Spleen (tissue), 11 donors: ENCODE measurements at regions not wholly inside any gene's neighbourhood (a gene's known extent, or its start where the extent isn't known, plus 50 kb on each side); places are given as distances from the start of the nearest gene placed in this dataset.

Source experiments
- DNase-seq: peaks from one replicate; pipeline ENCODE4 v3.0.0-alpha.2; 2020
- H3K27ac ChIP-seq, 8 donors: fragments of 200-600 bp; sonication (generic) in 7 of 8; 1 replicate in 4 of 8; 2 replicates in 4 of 8; pipeline versions ENCODE4 v1.5.0 to v1.8.0; 2016 to 2021; ENCODE audit warnings: inconsistent platforms in 4 of 8, mild to moderate bottlenecking in 4 of 8, moderate library complexity in 1 of 8
- H3K27me3 ChIP-seq, 7 donors: fragments of 200-600 bp; sonication (generic) in 6 of 7; replicated peaks in 1 of 7; 1 replicate in 4 of 7; 2 replicates in 3 of 7; pipeline versions ENCODE4 v1.5.0 to v1.8.0; 2016 to 2021; ENCODE audit warnings: inconsistent platforms in 3 of 7, mild to moderate bottlenecking in 1 of 7
- H3K36me3 ChIP-seq, 6 donors: fragments of 200-600 bp; sonication (generic) in 5 of 6; 1 replicate in 4 of 6; 2 replicates in 2 of 6; pipeline versions ENCODE4 v1.5.0 to v1.8.0; 2016 to 2021; ENCODE audit warnings: inconsistent platforms in 2 of 6
- H3K4me1 ChIP-seq, 6 donors: fragments of 200-600 bp; sonication (generic) in 5 of 6; 1 replicate in 3 of 6; 2 replicates in 3 of 6; pipeline versions ENCODE4 v1.5.0 to v1.8.0; 2016 to 2021; ENCODE audit warnings: inconsistent platforms in 3 of 6
- H3K4me3 ChIP-seq, 8 donors: fragments of 200-600 bp; sonication (generic) in 7 of 8; 1 replicate in 4 of 8; 2 replicates in 4 of 8; pipeline versions ENCODE4 v1.5.0 to v1.8.0; 2016 to 2021; ENCODE audit warnings: inconsistent platforms in 4 of 8, mild to moderate bottlenecking in 4 of 8, moderate library complexity in 2 of 8
- H3K9me3 ChIP-seq, 8 donors: fragments of 200-600 bp; sonication (generic) in 7 of 8; 1 replicate in 4 of 8; 2 replicates in 4 of 8; pipeline versions ENCODE4 v1.5.0 to v1.8.0; 2016 to 2021; ENCODE audit warnings: inconsistent platforms in 4 of 8
- POLR2A ChIP-seq, 3 donors: fragments of 450-650 bp; IDR thresholded peaks; one replicate each; pipeline ENCODE4 v1.5.1; 2017; ENCODE audit warnings: antibody characterized with exemption in 3 of 3, mild to moderate bottlenecking in 1 of 3
- POLR2AphosphoS5 ChIP-seq, 3 donors: sonication (generic); formaldehyde crosslinking; IDR thresholded peaks; one replicate each; pipeline ENCODE4 v1.5.1; 2017; ENCODE audit warnings: antibody characterized with exemption in 3 of 3
- WGBS, 5 donors: extraction: QIAGEN DNeasy Blood & Tissue Kit in 3 of 5; methylation state at CpG; one replicate each; pipeline versions ENCODE4 v1.1.5 to v1.1.7; 2013 to 2018; 5-methylcytosine and 5-hydroxymethylcytosine counted together
- intact Hi-C: fragments of 100-400 bp; cut with DNase I; formaldehyde crosslinking; loops from one replicate; pipeline ENCODE4 v1.15.0; 2023; ENCODE audit warnings: low total_unique reads
- TF ChIP-seq, protein P1 (sequence below), 11 experiments: fragments of 200-600 bp in 7 of 11; fragments of 450-650 bp in 4 of 11; sonication (generic) in 4 of 11; IDR thresholded peaks in 8 of 11; conservative IDR thresholded peaks in 3 of 11; 1 replicate in 7 of 11; 2 replicates in 4 of 11; pipeline versions ENCODE4 v1.4.0 to v1.8.0; 2016 to 2021; ENCODE audit warnings: antibody characterized with exemption in 11 of 11, inconsistent platforms in 4 of 11, mild to moderate bottlenecking in 1 of 11
- donor health status: healthy with polysubstance abuse.
- donor health status: DM: no; HTN: no; CAD: no; lungs with moderate emphysema.
- donor health status: DM: no; HTN: no; CAD: no.
- donor health status: Bipolar disorder and iron deficiency.
- donor health status: healthy.
- donor health status: DM: no; HTN: no; CAD: no.
- donor health status: DM: yes; HTN: yes; CAD: no.

DNA sequence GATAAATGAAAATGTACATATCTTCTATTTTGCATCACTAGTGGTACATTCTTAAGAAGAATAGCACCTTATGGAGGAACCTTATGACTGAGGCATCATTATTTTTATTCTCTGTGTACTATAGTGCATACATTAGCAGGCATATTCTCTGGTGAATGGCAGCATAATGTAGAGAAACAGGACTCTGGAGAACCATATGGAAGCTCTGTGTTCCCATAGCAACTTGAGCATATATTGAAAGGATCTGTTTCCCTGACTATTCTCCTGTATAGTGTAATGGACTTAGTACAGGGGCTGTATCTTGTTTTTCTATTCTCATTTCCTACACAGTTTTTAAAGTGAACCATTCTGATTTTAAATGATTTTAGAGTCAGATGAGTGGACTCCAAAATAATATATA lies 128.4 kb upstream of the SMIM30 start:
- intact Hi-C loops, result no loop called here
- H3K27me3 ChIP-seq, result no peaks in the 10 kb centered on the region
- DNase-seq, result no peak
- H3K36me3 ChIP-seq, result no peaks in the 10 kb centered on the region
- H3K27ac ChIP-seq, result no peak overlapping the region
- peaks cover 0 to 10% (median 0%) of the 10 kb centered on the region in 8 donors for H3K9me3 ChIP-seq
- H3K4me1 ChIP-seq, result no peaks in the 10 kb centered on the region
- TF ChIP-seq, protein P1, sequence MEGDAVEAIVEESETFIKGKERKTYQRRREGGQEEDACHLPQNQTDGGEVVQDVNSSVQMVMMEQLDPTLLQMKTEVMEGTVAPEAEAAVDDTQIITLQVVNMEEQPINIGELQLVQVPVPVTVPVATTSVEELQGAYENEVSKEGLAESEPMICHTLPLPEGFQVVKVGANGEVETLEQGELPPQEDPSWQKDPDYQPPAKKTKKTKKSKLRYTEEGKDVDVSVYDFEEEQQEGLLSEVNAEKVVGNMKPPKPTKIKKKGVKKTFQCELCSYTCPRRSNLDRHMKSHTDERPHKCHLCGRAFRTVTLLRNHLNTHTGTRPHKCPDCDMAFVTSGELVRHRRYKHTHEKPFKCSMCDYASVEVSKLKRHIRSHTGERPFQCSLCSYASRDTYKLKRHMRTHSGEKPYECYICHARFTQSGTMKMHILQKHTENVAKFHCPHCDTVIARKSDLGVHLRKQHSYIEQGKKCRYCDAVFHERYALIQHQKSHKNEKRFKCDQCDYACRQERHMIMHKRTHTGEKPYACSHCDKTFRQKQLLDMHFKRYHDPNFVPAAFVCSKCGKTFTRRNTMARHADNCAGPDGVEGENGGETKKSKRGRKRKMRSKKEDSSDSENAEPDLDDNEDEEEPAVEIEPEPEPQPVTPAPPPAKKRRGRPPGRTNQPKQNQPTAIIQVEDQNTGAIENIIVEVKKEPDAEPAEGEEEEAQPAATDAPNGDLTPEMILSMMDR (IDR thresholded peaks at IDR 0.05 in 8 of 11, conservative IDR thresholded peaks at IDR 0.05 in 3 of 11), result no peak
- no peak for TF ChIP-seq POLR2AphosphoS5 (IDR thresholded peaks at IDR 0.05)
- TF ChIP-seq POLR2A (IDR thresholded peaks at IDR 0.05), result no peak
- H3K4me3 ChIP-seq, result no peak overlapping the region

DNA sequence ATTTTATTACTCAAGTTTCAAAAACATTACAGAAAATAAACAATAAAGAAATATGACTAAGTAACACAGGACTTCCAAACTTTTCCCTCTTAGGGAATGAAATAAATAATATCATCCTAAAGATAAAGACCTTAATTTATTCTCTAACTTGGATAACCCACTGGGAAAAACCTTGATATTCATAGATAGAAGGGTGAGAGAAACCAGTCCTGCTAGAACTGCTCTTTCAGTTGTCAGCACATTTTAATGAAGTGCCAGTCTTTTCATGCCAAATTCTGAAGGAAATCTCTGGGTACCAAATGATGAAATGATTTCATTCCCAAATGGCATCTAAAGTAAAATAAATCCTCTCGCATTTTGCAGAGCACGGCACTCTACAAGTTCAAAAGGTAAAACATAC lies 114.5 kb upstream of the SMIM30 start:
- intact Hi-C loops, result no loop called here
- TF ChIP-seq POLR2AphosphoS5 (IDR thresholded peaks at IDR 0.05), result no peak
- no peak for TF ChIP-seq POLR2A (IDR thresholded peaks at IDR 0.05)
- TF ChIP-seq, protein P1 (IDR thresholded peaks at IDR 0.05 in 8 of 11, conservative IDR thresholded peaks at IDR 0.05 in 3 of 11), result no peak
- peaks cover 0 to 4% (median 0%) of the 10 kb centered on the region in 8 donors for H3K9me3 ChIP-seq
- H3K36me3 ChIP-seq, result no peaks in the 10 kb centered on the region
- 84 to 96% (median 90%) methylated on average over 2 of the region's 2 CpGs for WGBS, 5 donors
- DNase-seq, result no peak
- no peak overlapping the region for H3K27ac ChIP-seq
- no peaks in the 10 kb centered on the region for H3K4me1 ChIP-seq
- H3K27me3 ChIP-seq, result no peaks in the 10 kb centered on the region
- no peak overlapping the region for H3K4me3 ChIP-seq

DNA sequence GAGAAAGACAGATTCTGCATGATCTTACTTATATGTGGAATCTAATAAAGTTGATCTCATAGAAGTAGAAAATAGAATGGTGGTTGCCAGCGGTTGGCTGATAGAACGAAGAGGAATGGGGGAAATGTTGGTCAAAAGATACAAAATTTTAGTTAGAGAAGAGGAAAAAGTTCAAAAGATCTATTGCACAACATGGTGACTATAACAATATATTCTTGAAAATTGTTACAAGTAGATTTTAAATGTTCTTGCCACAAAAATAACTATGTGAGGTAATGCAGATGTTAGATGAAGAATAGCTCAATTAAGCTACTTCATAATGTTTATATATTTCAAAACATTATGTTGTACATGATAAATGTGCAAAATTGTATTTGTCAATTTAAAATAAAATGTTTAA lies 112.3 kb upstream of the SMIM30 start:
- H3K4me3 ChIP-seq, result no peak overlapping the region
- WGBS, 5 donors, result 80 to 88% (median 84%) methylated on average over 2 of the region's 2 CpGs

DNA sequence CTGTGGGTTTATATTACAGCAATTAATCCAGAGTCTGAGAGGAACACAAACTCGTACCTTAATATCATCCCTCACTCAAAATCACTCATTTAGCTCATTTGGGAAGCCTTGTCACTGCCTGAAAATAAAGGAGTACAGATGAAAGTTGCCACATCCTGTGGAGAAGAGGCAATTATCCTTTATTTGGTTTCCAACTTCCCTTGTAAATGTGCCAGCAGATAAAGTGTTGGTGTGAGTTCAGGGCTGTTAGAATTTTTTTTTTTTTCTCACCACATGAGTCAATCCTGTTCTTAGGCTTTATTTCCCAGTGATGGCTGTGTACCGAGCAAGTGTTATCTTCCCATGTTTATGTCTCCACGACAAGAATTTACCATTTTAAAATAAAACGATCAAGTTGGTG lies 99.0 kb upstream of the SMIM30 start:
- WGBS, 5 donors, result 23 to 33% (median 30%) methylated on average over 4 of the region's 4 CpGs
- DNase-seq, result no peak
- H3K4me3 ChIP-seq, result no peak overlapping the region
- no peak for TF ChIP-seq POLR2AphosphoS5 (IDR thresholded peaks at IDR 0.05)
- TF ChIP-seq POLR2A (IDR thresholded peaks at IDR 0.05), result no peak
- TF ChIP-seq, protein P1 (IDR thresholded peaks at IDR 0.05 in 8 of 11, conservative IDR thresholded peaks at IDR 0.05 in 3 of 11), result no peak
- no peaks in the 10 kb centered on the region for H3K27me3 ChIP-seq
- H3K4me1 ChIP-seq, result no peaks in the 10 kb centered on the region
- H3K27ac ChIP-seq, result no peak overlapping the region
- no peaks in the 10 kb centered on the region for H3K9me3 ChIP-seq
- no peaks in the 10 kb centered on the region for H3K36me3 ChIP-seq
- intact Hi-C loops, result no loop called here

More for the DNA sequence above, 112.3 kb upstream of the SMIM30 start:
- Histone ChIP-seq H3K36me3 (no peaks in the 10 kb centered on the region), H3K27ac (no peak overlapping the region), H3K4me1 (no peaks in the 10 kb centered on the region), H3K27me3 (no peaks in the 10 kb centered on the region), H3K9me3 (peaks cover 0 to 24% (median 12%) of the 10 kb centered on the region in 8 donors)
- no peak for DNase-seq
- TF ChIP-seq POLR2A (IDR thresholded peaks at IDR 0.05) (no peak), POLR2AphosphoS5 (IDR thresholded peaks at IDR 0.05) (no peak)
- TF ChIP-seq, protein P1 (IDR thresholded peaks at IDR 0.05 in 8 of 11, conservative IDR thresholded peaks at IDR 0.05 in 3 of 11), result no peak
- intact Hi-C loops, result no loop called here
